HG03460 (cell line): ENCODE measurements at regions not wholly inside any gene's neighbourhood (a gene's known extent, or its start where the extent isn't known, plus 50 kb on each side); places are given as distances from the start of the nearest gene placed in this dataset.

Experiments
- ATAC-seq: cut with Tn5 transposase; IDR thresholded peaks from one replicate; pipeline ENCODE4 v1.9.1; 2021; ENCODE audit not compliant: unreplicated experiment

DNA sequence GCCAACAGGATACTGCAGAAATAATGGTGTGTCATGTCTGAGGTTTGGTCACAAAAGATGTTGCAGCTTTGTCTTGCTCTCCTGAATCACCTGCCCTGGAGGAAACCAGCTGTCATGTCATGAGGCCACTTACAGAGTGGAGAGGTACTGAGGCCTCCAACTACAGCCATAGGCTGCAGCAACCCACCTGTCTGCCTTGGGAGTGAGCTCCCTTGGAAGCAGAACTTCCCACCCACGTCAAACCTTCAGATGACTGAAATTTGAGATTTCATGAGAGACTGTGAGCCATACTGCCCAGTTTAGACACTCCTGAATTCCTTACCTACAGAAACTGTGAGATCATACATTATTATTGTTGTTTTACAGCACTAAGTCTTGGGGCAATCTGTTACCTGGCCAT is 475.9 kb downstream of the HS3ST3B1 start:
- ATAC-seq, result no peak

DNA sequence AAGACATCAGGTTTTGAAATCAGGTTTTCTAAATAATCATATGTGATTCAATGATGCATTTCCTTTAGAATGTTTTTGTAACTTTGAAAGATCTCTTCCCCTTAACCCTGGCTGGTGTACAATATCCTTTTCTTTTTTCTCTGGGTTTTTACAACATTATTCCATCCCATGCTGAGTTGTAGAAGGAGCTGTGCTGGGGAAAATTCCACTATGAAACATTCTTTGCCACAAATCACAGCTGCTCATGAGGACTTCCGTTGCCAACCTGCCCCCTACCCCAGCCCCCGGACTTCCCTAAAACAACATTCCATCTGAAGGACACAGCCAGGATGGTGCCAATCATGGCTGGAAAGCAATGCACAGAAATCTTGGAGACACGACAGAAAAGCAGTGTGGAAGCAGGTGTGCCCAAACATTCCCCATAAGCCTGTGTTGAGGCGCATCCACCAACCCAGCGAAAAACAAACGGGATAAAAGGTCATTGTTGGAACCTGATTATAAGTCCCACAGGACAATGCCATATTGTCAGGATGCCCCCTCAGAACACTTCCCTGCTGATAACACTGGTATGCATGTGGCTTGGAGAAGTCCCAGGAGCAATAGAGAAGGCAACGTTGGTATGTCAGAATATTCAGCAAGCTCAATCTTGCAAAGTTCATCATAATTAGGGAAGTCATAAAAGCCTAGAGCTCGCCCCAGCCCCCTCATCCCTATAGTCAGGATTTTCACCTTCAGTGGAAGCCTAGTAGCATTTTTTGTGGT is 475.0 kb downstream of the HS3ST3B1 start:
- ATAC-seq, result no peak

DNA sequence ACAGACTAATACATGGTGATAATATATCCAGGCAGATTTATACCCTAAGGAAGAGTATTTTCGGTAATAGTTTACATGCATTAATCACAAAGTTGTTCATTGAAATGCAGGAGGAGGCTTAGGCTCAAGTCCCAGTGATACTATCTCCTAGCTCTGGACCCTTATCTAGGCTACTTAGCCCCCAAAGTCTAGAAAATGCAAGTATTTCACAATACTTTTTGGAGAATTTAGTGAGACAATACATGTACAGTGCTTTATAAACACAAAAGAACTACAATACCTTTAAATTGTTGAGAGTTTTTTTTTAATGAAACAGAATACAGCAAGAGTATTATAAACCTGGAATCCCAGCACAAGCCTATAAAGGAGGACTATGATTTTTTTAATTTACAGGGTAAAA is 473.9 kb downstream of the HS3ST3B1 start:
- ATAC-seq, result no peak

- no peak for ATAC-seq
Observed at GRCh38 chr17:14772776-14773175, 471.9 kb downstream of the HS3ST3B1 start.

- no peak for ATAC-seq
Observed at GRCh38 chr17:14771543-14771942, 470.7 kb downstream of the HS3ST3B1 start.

- ATAC-seq, result no peak
Observed at GRCh38 chr17:14768923-14769322, 468.0 kb downstream of the HS3ST3B1 start.

- no peak for ATAC-seq
Observed at GRCh38 chr17:14762736-14763479, 462.0 kb downstream of the HS3ST3B1 start.

GRCh38 chr17:14760719-14761411 is 460.0 kb downstream of the HS3ST3B1 start:
- no peak for ATAC-seq

DNA sequence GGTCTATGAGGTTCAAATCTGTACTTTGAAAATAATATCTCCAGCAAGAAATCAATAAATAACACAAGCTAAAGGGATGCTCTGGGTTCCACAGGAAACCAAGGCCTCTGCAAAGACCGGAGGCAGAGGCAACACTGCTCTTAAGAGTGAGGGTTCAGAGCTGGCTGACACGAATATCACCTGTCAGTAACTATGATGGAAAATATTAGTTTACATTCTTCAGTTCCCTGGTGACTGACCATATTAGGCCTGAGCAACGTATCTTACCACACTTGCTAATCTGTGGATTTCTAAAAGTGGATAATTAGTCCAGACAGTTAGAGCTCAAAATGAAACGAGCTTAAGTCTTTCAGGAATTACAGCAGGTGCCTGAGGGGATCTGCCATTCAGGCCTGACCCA is 459.3 kb downstream of the HS3ST3B1 start:
- no peak for ATAC-seq

DNA sequence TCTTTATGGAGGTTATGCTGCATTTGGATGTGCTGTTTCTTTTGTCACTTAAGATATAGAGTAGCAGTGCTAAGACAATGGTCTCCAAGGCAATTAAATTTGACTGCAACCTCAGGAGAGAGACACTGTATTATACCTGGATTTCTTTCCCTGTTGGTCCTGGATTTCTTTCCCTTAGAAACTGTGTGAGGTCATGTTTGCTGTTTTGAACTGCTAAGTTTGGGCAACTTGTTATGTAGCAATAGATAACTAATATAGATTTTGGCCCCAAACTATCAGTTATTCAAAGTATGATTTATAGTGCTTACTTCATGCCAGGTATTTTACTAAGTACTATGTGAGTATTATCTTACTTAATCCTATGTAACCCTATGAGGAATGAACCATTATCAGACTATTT is 458.4 kb downstream of the HS3ST3B1 start:
- ATAC-seq, result no peak

- ATAC-seq, result no peak
Observed at GRCh38 chr17:14756479-14756878, 455.6 kb downstream of the HS3ST3B1 start.

DNA sequence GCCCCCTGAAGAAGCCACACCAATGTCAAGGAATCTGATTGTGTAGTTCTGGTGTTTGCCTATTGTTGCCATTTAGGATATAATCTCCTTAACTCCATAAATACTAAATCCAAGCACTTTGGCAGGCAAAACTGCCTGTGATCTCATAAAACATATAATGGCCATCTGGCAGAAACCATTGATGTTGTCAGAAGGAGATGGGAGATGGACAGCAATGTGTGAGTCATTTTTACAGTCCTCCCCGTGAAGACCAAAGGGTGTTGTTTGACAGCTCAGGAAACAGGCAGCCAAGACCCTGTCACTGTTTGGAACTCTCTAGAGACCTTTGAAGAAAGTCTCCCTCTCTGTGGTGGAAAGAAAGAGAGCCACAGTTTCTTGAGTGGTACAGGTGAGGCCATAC is 454.1 kb downstream of the HS3ST3B1 start:
- ATAC-seq, result no peak

- no peak for ATAC-seq
Observed at GRCh38 chr17:14753383-14753782, 452.5 kb downstream of the HS3ST3B1 start.

- ATAC-seq, result no peak
Observed at GRCh38 chr17:14752011-14752410, 451.1 kb downstream of the HS3ST3B1 start.

GRCh38 chr17:14750866-14751265 is 450.0 kb downstream of the HS3ST3B1 start:
- ATAC-seq, result no peak

DNA sequence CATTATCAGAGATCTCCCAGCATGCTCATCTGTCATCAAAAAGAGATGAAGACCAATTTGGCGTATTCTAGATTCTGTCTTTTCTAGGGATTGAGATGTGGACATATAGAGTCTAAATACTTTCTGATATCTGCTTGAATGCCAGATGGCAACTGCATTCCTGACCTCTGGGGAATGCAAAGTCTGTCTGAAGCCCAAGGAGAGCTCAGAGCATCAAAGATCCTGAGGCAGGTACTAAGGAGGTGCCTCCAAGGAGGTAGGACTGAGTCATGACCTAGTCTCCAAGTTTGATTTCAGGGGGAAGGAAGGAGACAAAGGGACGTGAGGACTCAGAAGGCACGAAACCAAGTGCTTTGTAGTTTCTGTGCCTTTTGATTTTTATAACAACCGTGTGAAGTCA is 448.4 kb downstream of the HS3ST3B1 start:
- no peak for ATAC-seq

DNA sequence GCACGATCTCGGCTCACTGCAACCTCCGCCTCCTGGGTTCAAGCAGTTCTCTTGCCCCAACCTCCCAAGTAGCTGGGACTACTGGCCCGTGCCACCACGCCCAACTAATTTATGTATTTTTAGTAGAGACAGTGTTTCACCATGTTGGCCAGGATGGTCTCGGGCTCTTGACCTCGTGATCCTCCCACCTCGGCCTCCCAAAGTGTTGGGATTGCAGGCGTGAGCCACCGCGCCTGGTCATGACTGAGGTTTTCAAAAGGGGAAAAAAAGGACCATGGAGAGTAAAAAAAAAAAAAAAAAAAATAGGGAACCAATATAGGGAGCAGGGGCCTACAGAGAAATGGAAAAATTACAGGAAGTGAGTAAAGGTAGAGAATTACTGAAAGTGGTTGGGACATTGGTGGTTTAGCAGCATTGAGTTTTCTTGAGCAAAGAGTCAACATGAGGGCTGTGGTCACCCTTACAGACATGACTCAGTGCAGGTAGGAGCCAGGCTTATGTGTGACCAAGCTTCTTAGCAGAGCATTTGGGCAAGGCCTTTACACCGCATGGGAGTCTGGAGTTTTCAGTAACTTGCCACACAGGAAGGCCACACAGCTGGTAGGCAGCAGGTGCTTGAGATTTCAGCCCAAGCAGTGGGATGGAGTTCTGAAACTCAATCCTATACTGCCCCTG is 447.3 kb downstream of the HS3ST3B1 start:
- no peak for ATAC-seq

- no peak for ATAC-seq
Observed at GRCh38 chr17:14747603-14747950, 446.7 kb downstream of the HS3ST3B1 start.

- no peak for ATAC-seq
Observed at GRCh38 chr17:14746822-14747602, 446.1 kb downstream of the HS3ST3B1 start.

GRCh38 chr17:14745541-14745940 is 444.7 kb downstream of the HS3ST3B1 start:
- ATAC-seq, result no peak
